ENCODE measurements at regions not wholly inside any gene's neighbourhood (a gene's known extent, or its start where the extent isn't known, plus 50 kb on each side); places are given as distances from the start of the nearest gene placed in this dataset.

GRCh38 chr6:153843420-153843819 is 195.6 kb upstream of the OPRM1 start:
- H2BK12ac ChIP-seq (ENCODE audit: insufficient read length, low read depth, low read length), result no peak overlapping the region
- H3K27me3 Mint-ChIP-seq (ENCODE audit: low read depth), result no peaks in the 10 kb centered on the region
- no peak overlapping the region for H4K5ac ChIP-seq (ENCODE audit: insufficient read length, low read depth, low read length)
- H2AK5ac ChIP-seq (ENCODE audit: insufficient read length, low read length), result no peak overlapping the region
- no peak overlapping the region for H3K4me3 Mint-ChIP-seq
- H3K23ac ChIP-seq (ENCODE audit: insufficient read length, low read depth, low read length), result no peak overlapping the region
- no peak overlapping the region for H2BK15ac ChIP-seq (ENCODE audit: low read depth, low read length)
- no peak overlapping the region for H3K27ac ChIP-seq (ENCODE audit: insufficient read length, low read depth, low read length)
- no peak overlapping the region for H3K56ac ChIP-seq (ENCODE audit: insufficient read length, low read depth, low read length)
- no peak for DNase-seq
- H4K20me1 ChIP-seq (ENCODE audit: control insufficient read depth, insufficient read depth, insufficient read length), result no peaks in the 10 kb centered on the region
- H3K9ac ChIP-seq (ENCODE audit: extremely low read depth, insufficient read length, low read length), result no peak overlapping the region
- WGBS (ENCODE audit: extremely low coverage, insufficient read length, low lambda C conversion rate), result no CpG with 5 or more reads among the region's 4 CpGs
- no peak overlapping the region for H3K4ac ChIP-seq (ENCODE audit: low read depth, low read length)
- no peak overlapping the region for H2BK20ac ChIP-seq (ENCODE audit: low read depth, low read length, poor library complexity, severe bottlenecking)
- no peaks in the 10 kb centered on the region for H3K23me2 ChIP-seq (ENCODE audit: insufficient read length, low read depth, low read length, poor library complexity, severe bottlenecking)
- no peak overlapping the region for H2BK120ac ChIP-seq (ENCODE audit: low read depth, low read length, poor library complexity, severe bottlenecking)
- H3K9me3 Mint-ChIP-seq, result no peaks in the 10 kb centered on the region
- H4K8ac ChIP-seq (replicated peaks; ENCODE audit: insufficient read length, low read depth, low read length), result no peak overlapping the region
- no peak overlapping the region for H3K27ac Mint-ChIP-seq
- TF ChIP-seq, protein P1, sequence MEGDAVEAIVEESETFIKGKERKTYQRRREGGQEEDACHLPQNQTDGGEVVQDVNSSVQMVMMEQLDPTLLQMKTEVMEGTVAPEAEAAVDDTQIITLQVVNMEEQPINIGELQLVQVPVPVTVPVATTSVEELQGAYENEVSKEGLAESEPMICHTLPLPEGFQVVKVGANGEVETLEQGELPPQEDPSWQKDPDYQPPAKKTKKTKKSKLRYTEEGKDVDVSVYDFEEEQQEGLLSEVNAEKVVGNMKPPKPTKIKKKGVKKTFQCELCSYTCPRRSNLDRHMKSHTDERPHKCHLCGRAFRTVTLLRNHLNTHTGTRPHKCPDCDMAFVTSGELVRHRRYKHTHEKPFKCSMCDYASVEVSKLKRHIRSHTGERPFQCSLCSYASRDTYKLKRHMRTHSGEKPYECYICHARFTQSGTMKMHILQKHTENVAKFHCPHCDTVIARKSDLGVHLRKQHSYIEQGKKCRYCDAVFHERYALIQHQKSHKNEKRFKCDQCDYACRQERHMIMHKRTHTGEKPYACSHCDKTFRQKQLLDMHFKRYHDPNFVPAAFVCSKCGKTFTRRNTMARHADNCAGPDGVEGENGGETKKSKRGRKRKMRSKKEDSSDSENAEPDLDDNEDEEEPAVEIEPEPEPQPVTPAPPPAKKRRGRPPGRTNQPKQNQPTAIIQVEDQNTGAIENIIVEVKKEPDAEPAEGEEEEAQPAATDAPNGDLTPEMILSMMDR (conservative IDR thresholded peaks at IDR 0.05), result no peak
- peaks cover 11 to 32% of the 10 kb centered on the region in 2 experiments for H3K4me1 Mint-ChIP-seq
- no peak overlapping the region for H2BK5ac ChIP-seq (ENCODE audit: insufficient read length, low read length)
- H3K36me3 Mint-ChIP-seq (ENCODE audit: insufficient read depth in 1 of 3, low read depth in 3 of 3), result no peaks in the 10 kb centered on the region
- no peak overlapping the region for H3K4me2 ChIP-seq (ENCODE audit: insufficient read depth, insufficient read length, low read length)
- no peaks in the 10 kb centered on the region for H3K79me1 ChIP-seq (ENCODE audit: insufficient read depth, low read depth, low read length, poor library complexity, severe bottlenecking)
- H3T11ph ChIP-seq (ENCODE audit: low read length), result no peak overlapping the region
- no peak overlapping the region for H3K14ac ChIP-seq (ENCODE audit: insufficient read depth, low read length)
- no peaks in the 10 kb centered on the region for H3K9me3 ChIP-seq (ENCODE audit: control insufficient read depth, low read depth, low read length)
- no peak overlapping the region for H4K91ac ChIP-seq (ENCODE audit: insufficient read length, low read depth, low read length)
- H2AFZ ChIP-seq (ENCODE audit: low read length), result no peak overlapping the region
- H3K4me1 ChIP-seq (ENCODE audit: insufficient read depth, low read length), result peaks cover 2% of the 10 kb centered on the region; the same call in 1 of the 2 replicates
- H3K27me3 ChIP-seq (ENCODE audit: insufficient read depth, low read length), result no peaks in the 10 kb centered on the region
- H3K18ac ChIP-seq (ENCODE audit: insufficient read length, low read depth, low read length), result no peak overlapping the region
- no peaks in the 10 kb centered on the region for H3K79me2 ChIP-seq (ENCODE audit: insufficient read depth, low read length)
